HK-2 (cell line): ENCODE measurements at regions not wholly inside any gene's neighbourhood (a gene's known extent, or its start where the extent isn't known, plus 50 kb on each side); places are given as distances from the start of the nearest gene placed in this dataset.
"Not testable (repeated sequence)": the region's sequence is repeated elsewhere in the genome, so short reads cannot be mapped to it uniquely, and the experiment has no call there.

Source experiments
- DNase-seq: peaks from one replicate; pipeline ENCODE4 v3.0.0-alpha.2; 2018; ENCODE audit not compliant: unreplicated experiment

GRCh38 chr2:91628471-91628870 lies 2937.0 kb downstream of the RPIA start:
- not testable (repeated sequence) for DNase-seq

GRCh38 chr2:91657193-91657592 lies 2965.7 kb downstream of the RPIA start:
- DNase-seq, result peak; percentile 1

GRCh38 chr2:91658336-91658735 lies 2966.9 kb downstream of the RPIA start:
- not testable (repeated sequence) for DNase-seq

- DNase-seq, result not testable (repeated sequence)
Observed at GRCh38 chr2:91659189-91659916, 2967.9 kb downstream of the RPIA start.

- DNase-seq, result peak; percentile 29
Observed at GRCh38 chr2:91659917-91660275, 2968.4 kb downstream of the RPIA start.

GRCh38 chr2:91667341-91667740 lies 2975.9 kb downstream of the RPIA start:
- DNase-seq, result not testable (repeated sequence)

- DNase-seq, result not testable (repeated sequence)
Observed at GRCh38 chr2:91685541-91685940, 2994.1 kb downstream of the RPIA start.

GRCh38 chr2:91686046-91686445 lies 2994.6 kb downstream of the RPIA start:
- not testable (repeated sequence) for DNase-seq
